HG02798 (cell line): ENCODE measurements at regions not wholly inside any gene's neighbourhood (a gene's known extent, or its start where the extent isn't known, plus 50 kb on each side); places are given as distances from the start of the nearest gene placed in this dataset.
"Not testable (repeated sequence)": the region's sequence is repeated elsewhere in the genome, so short reads cannot be mapped to it uniquely, and the experiment has no call there.

Experiments
- ATAC-seq: cut with Tn5 transposase; IDR thresholded peaks from one replicate; pipeline ENCODE4 v1.9.1; 2021; ENCODE audit warnings: mild to moderate bottlenecking; ENCODE audit not compliant: unreplicated experiment, poor library complexity

DNA sequence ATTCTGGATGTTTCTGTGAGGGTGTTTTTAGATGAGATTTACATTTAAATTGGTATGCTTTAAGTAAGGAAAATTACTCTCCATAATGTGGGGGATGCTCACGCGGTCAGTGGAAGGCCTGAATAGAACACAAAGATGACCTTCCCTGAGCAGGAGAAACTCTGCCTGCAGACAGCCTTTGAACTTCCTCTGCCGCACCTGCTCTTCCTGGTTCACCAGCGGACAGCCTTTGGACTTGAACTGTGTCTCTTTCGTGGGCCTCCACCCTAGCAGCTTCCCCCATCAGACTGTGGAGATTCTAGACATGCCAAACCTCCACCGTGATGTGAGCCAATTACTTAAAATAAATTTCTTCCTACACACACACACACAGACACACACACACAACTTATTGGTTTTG, 210.7 kb downstream of the EFCAB11 start:
- ATAC-seq = no peak

DNA sequence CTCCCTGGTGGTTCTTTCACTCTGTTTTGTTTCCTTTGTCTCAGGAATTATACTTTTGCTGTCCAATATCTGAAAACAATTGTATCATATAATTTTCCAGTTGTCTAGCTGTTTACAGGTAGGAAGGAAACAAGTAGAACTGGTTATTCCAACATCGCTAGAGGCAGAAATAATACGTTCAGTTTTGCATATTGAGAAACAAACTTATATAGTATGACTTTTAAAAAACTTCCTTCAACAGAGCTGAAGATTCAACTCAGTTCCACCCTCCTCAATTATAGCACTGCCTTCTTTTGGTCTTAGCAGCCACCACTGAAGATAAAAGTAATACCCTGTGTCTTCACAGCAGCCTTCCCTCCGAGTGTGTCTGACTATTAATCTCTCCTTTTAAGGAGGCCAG, 214.3 kb downstream of the EFCAB11 start:
- ATAC-seq = no peak

GRCh38 chr14:89736881-89737280, 217.6 kb downstream of the EFCAB11 start:
- no peak for ATAC-seq

GRCh38 chr14:89731396-89731933, 223.1 kb downstream of the EFCAB11 start:
- ATAC-seq = no peak

DNA sequence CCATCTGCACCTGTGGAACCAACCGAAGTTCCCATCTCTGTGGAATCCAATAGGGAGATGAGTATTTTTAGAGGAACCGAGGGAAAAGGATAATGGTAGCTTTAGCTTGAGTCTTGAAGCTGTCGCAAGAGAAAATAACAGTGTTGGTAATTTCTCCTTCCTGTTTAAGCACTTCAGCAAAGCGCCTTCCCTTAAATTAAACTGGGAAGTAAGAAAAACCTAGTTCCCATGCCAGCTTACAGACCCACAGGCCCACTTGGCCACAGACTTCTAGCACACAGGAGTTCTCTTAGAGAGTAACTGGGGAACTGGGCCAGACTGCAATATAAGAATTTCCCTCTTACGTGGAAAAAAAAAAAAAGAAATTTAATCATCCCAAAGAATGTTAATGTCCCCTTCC, 223.8 kb downstream of the EFCAB11 start:
- ATAC-seq = no peak

DNA sequence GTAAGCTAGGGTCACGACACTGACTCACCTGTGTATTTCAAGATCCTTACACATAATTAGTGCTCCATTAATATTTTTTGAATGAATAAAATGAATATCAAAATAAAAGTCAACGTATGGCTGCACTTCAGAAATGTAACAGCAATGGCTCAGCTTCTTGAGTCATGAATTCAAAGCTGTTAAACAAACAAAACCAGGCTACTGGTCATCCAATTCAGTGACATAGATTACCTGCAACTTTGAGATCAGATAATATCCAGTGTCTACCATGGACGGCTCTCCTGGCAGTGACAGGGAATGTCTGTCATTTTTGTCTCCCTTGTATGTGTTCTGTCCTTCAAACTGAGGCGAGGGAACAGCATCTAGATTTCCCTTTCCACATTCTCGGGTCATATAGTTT, 225.6 kb downstream of the EFCAB11 start:
- no peak for ATAC-seq

DNA sequence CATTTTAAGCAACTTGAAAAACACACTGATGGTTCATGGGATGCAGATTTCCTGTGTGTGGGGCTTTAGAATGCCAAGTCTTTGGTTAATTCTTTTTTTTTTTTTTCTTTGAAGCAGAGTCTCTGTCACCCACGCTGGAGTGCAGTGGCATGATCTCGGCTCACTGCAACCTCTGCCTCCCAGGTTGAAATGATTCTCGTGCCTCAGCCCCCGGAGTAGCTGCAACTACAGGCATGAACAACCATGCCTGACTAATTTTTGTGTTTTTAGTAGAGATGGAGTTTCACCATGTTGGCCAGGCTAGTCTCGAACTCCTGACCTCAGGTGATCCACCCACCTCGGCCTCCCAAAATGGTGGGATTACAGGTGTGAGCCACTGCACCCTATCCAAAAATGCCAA, 228.3 kb downstream of the EFCAB11 start:
- ATAC-seq = not testable (repeated sequence)

- ATAC-seq = no peak
Measured at GRCh38 chr14:89724628-89724960, 229.9 kb downstream of the EFCAB11 start.

DNA sequence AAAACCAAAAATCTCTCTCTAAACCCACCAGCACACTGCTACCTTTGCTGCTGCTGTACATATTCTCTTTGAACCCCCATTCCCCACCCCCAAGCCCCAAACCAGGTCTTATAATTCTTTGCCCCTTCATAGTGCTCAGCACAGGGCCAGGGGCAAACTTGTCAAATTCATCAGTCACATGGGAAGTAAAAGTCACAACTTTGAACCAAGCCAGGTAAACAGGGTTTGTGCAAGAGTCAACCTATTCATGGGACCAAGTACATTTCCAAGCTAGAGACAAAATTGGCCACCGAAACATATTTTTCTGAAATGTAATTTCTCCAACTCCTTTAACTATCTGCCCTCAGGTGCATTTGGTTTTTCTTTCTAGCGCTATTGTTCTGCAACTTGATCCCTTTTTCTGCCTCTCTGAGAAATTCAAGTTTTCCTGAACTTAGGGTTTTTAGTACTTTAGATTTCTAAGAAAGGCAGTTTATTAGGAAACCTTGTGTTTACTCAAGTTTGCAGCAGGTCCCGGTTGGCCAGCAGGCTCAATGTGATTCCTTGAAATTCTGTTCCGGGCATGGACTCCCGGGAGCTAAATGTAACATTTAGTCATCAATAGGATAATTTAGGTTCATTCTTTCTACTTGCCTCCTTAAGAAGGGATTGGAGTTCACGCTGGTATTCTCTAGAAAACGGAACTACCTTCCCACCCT, 230.5 kb downstream of the EFCAB11 start:
- ATAC-seq = no peak

GRCh38 chr14:89721956-89722355, 232.6 kb downstream of the EFCAB11 start:
- ATAC-seq = no peak

- ATAC-seq = peak; percentile 68
Measured at GRCh38 chr14:89720741-89721729, 233.5 kb downstream of the EFCAB11 start.

DNA sequence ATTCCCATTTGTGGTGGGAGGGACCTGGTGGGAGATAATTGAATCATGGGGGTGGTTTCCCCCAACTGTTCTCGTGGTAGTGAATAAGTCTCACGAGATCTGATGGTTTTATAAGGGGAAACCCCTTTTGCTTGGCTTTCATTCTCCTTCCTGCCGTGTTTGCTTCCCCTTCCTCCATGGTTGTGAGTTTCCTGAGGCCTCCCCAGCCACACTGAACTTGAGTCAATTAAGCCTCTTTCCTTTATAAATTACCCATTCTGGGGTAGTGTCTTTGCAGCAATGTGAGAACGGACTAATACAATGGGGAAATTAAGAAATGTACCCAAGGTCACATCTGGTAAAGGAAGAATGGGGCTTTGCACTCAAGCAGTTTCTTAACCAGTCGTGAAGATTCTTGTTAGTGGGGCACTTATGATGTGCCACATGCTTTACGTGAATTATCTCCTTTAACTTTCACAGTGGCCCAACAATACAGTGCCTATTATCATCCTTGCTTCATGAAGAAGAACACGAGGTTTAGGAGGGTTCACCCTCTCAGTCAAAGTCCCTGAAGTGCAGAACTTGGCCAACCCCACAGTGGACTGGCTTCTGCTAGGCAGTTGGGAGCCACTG, 234.3 kb downstream of the EFCAB11 start:
- ATAC-seq = no peak

DNA sequence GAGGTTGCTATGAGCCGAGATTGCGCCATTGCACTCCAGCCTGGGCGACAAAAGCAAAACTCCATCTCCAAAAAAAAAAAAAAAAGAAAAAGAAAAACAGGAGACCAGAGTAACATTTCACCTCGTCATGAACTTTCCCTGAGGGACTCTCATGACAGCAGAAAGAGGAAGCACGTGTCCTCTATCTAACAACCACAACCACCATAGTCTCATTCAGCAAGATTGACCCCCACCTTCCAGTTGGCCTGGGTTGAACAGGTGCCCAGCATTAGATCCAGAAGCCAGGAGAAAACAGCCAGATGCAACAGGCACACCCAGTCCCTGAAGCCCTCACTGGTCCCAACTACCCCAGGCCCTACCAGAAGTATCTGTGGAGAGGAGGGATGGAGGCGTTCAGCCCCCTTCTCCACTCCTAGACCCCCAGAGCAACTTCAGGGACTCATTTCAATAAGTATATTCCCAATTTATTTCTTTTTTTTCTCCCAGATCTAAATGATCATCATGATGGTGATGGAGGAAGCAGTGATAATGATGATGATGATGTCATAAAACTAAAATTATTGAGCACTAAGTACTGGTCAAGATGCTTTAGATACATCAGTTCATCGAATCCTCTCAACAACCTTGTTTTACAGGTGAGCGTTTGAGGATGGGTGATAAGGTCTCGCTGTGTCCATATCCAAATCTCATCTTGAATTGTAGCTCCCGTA, 235.0 kb downstream of the EFCAB11 start:
- peak; percentile 50 for ATAC-seq

GRCh38 chr14:89708982-89709625, 245.4 kb downstream of the EFCAB11 start:
- no peak for ATAC-seq

DNA sequence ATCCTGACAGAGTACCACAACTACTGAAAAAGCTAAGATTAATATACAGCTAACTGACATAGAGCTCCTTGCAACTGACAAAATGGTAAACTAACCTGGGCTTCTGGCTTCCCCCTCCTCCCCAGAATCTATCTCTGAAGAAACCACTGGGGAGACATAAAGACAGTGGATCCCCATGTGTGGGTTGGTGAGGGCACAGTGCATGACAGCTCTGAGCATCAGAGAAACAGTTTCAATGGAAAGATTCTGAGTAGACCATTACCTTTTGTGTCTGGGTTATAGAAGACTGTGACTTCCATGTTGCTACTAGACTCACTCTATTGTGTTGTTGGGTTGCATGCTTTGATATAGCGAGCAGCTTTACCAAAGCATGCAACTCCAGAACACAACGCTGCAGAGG, 247.4 kb downstream of the EFCAB11 start:
- ATAC-seq = no peak

DNA sequence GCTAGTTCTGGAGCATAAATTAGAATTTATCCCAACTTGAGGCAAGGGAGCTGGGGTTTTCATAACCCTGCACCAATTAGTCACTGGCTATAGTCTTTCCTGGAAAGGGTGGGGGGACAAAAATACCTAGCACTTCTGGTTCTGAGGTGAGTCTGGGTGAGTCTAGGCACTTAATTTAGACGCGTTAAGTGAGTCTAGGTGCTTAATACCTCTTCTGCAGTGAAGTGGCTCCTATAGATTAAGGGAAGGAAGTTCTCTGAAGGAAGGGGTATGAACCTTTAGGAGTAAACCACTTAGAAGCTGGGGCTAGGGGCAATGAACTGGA, 251.7 kb downstream of the EFCAB11 start:
- no peak for ATAC-seq

GRCh38 chr14:89702073-89702875, 252.3 kb downstream of the EFCAB11 start:
- no peak for ATAC-seq

GRCh38 chr14:89701211-89702043, 253.1 kb downstream of the EFCAB11 start:
- ATAC-seq = peak; percentile 87
